Esophagus squamous epithelium (tissue), 5 donors: ENCODE measurements at regions not wholly inside any gene's neighbourhood (a gene's known extent, or its start where the extent isn't known, plus 50 kb on each side); places are given as distances from the start of the nearest gene placed in this dataset.

Source experiments
- DNase-seq: peaks from one replicate; lab custom pipeline; 2025; lab: John Stamatoyannopoulos, UW
- H3K27ac ChIP-seq, 4 donors: fragments of 200-600 bp; sonication (generic); one replicate each; pipeline ENCODE4 v1.5.1; 2016 to 2019; ENCODE audit warnings: mild to moderate bottlenecking in 1 of 4
- H3K27me3 ChIP-seq, 4 donors: fragments of 200-600 bp; sonication (generic); 1 replicate in 3 of 4; 2 replicates in 1 of 4; pipeline versions ENCODE4 v1.5.1 to v1.6.0; 2017 to 2021; ENCODE audit warnings: antibody characterized with exemption in 1 of 4
- H3K36me3 ChIP-seq, 3 donors: fragments of 200-600 bp; sonication (generic); one replicate each; pipeline ENCODE4 v1.5.1; 2016 to 2019
- H3K4me1 ChIP-seq, 3 donors: fragments of 200-600 bp; sonication (generic); one replicate each; pipeline ENCODE4 v1.5.1; 2017 to 2019
- H3K4me3 ChIP-seq, 4 donors: fragments of 200-600 bp; sonication (generic); 1 replicate in 3 of 4; 2 replicates in 1 of 4; pipeline ENCODE4 v1.5.1; 2016 to 2019; ENCODE audit warnings: mild to moderate bottlenecking in 2 of 4, moderate library complexity in 1 of 4
- H3K9me3 ChIP-seq, 3 donors: fragments of 200-600 bp; sonication (generic); one replicate each; pipeline ENCODE4 v1.5.1; 2016 to 2019
- POLR2A ChIP-seq, 4 donors: fragments of 450-650 bp; IDR thresholded peaks; one replicate each; pipeline ENCODE4 v1.6.1; 2017; ENCODE audit warnings: antibody characterized with exemption in 4 of 4, mild to moderate bottlenecking in 4 of 4, moderate library complexity in 3 of 4
- WGBS, 2 donors: methylation state at CpG; one replicate each; pipeline ENCODE4 v1.1.5; 2018; 5-methylcytosine and 5-hydroxymethylcytosine counted together
- intact Hi-C: fragments of 100-400 bp; cut with DNase I; formaldehyde crosslinking; loops from one replicate; pipeline ENCODE4 v1.15.0; 2022
- TF ChIP-seq, protein P1 (sequence below), 6 experiments: fragments of 450-650 bp in 4 of 6; fragments of 200-600 bp in 2 of 6; sonication (generic) in 2 of 6; IDR thresholded peaks; one replicate each; pipeline ENCODE4 v1.5.1; 2016 to 2019; ENCODE audit warnings: antibody characterized with exemption in 6 of 6, mild to moderate bottlenecking in 4 of 6, moderate library complexity in 4 of 6
- donor health status: DM: yes; HTN: yes; CAD: no.

DNA sequence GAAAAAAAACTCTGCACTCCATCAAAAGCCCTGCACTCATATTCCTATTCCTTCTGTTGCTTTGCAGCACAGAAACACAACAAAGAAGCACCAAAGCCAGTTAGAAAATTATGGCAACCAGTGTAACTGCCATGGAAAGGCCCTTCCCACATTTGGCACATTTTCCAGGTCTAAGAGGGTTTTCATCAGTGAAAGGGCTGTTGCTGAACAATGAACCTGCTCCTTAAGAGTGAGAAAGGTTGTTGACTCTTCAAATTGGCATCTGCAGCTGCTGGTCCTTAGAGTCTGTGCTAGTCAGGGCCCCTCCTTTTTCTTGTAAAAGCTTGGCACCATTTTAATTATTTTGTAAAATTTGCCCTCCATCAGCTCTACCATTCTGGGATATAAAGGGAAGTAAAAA lies 378.7 kb upstream of the KITLG start:
- no peak for TF ChIP-seq POLR2A (IDR thresholded peaks at IDR 0.05)
- TF ChIP-seq, protein P1, sequence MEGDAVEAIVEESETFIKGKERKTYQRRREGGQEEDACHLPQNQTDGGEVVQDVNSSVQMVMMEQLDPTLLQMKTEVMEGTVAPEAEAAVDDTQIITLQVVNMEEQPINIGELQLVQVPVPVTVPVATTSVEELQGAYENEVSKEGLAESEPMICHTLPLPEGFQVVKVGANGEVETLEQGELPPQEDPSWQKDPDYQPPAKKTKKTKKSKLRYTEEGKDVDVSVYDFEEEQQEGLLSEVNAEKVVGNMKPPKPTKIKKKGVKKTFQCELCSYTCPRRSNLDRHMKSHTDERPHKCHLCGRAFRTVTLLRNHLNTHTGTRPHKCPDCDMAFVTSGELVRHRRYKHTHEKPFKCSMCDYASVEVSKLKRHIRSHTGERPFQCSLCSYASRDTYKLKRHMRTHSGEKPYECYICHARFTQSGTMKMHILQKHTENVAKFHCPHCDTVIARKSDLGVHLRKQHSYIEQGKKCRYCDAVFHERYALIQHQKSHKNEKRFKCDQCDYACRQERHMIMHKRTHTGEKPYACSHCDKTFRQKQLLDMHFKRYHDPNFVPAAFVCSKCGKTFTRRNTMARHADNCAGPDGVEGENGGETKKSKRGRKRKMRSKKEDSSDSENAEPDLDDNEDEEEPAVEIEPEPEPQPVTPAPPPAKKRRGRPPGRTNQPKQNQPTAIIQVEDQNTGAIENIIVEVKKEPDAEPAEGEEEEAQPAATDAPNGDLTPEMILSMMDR (IDR thresholded peaks at IDR 0.05) = no peak
- no peak overlapping the region for H3K4me3 ChIP-seq
- H3K27me3 ChIP-seq = peaks cover 0 to 14% (median 0%) of the 10 kb centered on the region in 4 donors
- no peak overlapping the region for H3K27ac ChIP-seq
- H3K36me3 ChIP-seq = no peaks in the 10 kb centered on the region
- no peaks in the 10 kb centered on the region for H3K4me1 ChIP-seq
- intact Hi-C loops = no loop called here
- no peak for DNase-seq
- no peaks in the 10 kb centered on the region for H3K9me3 ChIP-seq

DNA sequence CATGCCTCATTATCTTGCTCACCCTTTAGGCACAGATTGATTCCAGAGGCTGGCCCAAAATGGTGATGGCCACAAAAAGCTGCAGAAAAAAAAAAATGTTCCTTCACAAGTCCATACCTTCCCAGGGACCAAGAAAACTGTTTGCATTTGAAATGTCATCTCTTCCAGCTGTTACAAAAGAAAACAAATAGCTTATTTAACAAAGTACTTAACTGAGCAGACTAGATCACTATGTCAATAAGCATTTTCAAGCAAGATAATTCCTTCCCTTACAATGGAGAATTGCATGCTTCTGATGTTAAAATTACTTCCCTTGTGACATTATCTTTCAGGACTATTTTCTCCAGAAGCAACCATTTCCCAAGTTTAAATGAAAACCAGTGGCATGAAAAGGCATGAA lies 377.9 kb upstream of the KITLG start:
- intact Hi-C loops = no loop called here
- no peak overlapping the region for H3K4me3 ChIP-seq
- H3K27me3 ChIP-seq = peaks cover 0 to 18% (median 0%) of the 10 kb centered on the region in 4 donors
- no peaks in the 10 kb centered on the region for H3K9me3 ChIP-seq
- no peak for DNase-seq
- TF ChIP-seq, protein P1 (IDR thresholded peaks at IDR 0.05) = no peak
- TF ChIP-seq POLR2A (IDR thresholded peaks at IDR 0.05) = no peak
- no peaks in the 10 kb centered on the region for H3K36me3 ChIP-seq
- no peak overlapping the region for H3K27ac ChIP-seq
- no peaks in the 10 kb centered on the region for H3K4me1 ChIP-seq

DNA sequence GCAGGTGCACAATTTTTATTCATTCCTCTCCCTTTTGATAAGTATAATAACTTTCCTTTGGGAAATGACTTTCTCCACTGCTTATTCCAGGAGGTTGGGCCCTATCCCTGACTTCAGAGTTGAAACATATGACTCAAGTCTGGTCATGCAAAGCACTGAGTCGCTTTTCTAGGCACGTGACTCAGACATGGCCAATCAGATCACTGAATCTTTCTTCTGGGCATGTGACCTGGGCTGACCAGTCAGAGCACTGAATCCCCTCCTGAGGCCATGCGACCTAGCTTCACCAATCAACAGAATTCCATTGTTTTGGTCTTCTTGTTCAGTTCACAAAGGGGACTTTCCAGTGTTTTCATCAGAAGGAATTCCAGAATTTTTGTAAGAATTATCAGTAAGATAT lies 377.1 kb upstream of the KITLG start:
- TF ChIP-seq POLR2A (IDR thresholded peaks at IDR 0.05) = no peak
- TF ChIP-seq, protein P1 (IDR thresholded peaks at IDR 0.05) = no peak
- no peak for DNase-seq
- WGBS, 2 donors = 64 to 80% methylated on average over 3 of the region's 3 CpGs
- no peaks in the 10 kb centered on the region for H3K36me3 ChIP-seq
- no peak overlapping the region for H3K4me3 ChIP-seq
- peaks cover 0 to 18% (median 0%) of the 10 kb centered on the region in 4 donors for H3K27me3 ChIP-seq
- H3K9me3 ChIP-seq = no peaks in the 10 kb centered on the region
- intact Hi-C loops = no loop called here
- H3K27ac ChIP-seq = no peak overlapping the region
- no peaks in the 10 kb centered on the region for H3K4me1 ChIP-seq

DNA sequence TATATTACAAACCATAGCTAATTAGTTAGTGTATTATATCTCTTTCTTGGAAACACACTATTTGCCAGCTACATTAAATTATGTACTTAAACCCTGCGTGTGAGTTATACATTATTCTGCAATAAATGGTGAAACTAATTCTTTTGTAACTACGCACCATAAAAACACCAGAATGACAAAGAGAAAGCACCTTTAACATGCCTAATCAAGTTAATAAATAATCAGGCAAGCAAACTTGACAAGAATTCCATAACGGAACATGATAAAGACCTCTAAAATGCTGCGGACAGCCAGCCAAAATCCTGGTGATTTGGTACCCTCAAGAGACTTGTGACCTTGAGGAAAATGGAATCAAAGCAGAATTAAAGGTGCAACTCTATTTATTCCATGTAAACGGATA lies 375.3 kb upstream of the KITLG start:
- Histone ChIP-seq H3K4me3 (no peak overlapping the region), H3K27me3 (peaks cover 0 to 28% (median 0%) of the 10 kb centered on the region in 4 donors), H3K4me1 (no peaks in the 10 kb centered on the region), H3K36me3 (no peaks in the 10 kb centered on the region), H3K9me3 (no peaks in the 10 kb centered on the region), H3K27ac (no peak overlapping the region)
- TF ChIP-seq, protein P1 (IDR thresholded peaks at IDR 0.05) = no peak
- TF ChIP-seq POLR2A (IDR thresholded peaks at IDR 0.05) = no peak
- intact Hi-C loops = no loop called here
- DNase-seq = no peak
- 39 to 53% methylated on average over 5 of the region's 5 CpGs for WGBS, 2 donors

DNA sequence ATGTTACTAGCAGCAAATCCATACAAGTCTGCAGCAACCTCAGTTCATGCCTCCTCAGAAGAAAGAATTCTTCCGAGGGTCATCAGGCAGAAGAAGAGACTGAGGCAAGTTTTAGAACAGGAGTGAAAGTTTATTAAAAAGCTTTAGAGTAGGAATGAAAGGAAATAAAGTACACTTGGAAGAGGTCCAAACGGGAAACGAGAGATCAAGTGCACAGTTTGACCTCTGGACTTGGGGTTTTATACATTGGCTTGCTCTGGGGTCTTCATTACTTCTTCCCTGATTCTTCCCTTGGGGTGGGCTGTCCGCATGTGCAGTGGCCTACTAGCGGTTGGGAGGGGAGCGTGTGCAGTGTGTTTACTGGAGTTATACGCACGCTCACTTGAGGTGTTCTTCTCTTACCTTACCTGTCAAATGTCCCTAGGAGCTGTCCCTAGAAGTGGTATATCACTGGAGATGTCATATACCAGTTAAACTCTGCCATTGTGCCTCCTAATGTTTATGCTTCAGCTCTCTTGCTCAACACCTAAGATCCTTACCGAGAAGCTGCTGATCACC lies 372.8 kb upstream of the KITLG start:
- Histone ChIP-seq H3K4me3 (no peak overlapping the region), H3K27me3 (peaks cover 0 to 28% (median 0%) of the 10 kb centered on the region in 4 donors), H3K9me3 (no peaks in the 10 kb centered on the region), H3K36me3 (no peaks in the 10 kb centered on the region), H3K27ac (no peak overlapping the region), H3K4me1 (no peaks in the 10 kb centered on the region)
- TF ChIP-seq, protein P1 (IDR thresholded peaks at IDR 0.05) = no peak
- no peak for TF ChIP-seq POLR2A (IDR thresholded peaks at IDR 0.05)
- no peak for DNase-seq
- intact Hi-C loops = no loop called here
- 79 to 87% methylated on average over 9 of the region's 9 CpGs for WGBS, 2 donors
